ENCODE measurements at regions not wholly inside any gene's neighbourhood (a gene's known extent, or its start where the extent isn't known, plus 50 kb on each side); places are given as distances from the start of the nearest gene placed in this dataset.

DNA sequence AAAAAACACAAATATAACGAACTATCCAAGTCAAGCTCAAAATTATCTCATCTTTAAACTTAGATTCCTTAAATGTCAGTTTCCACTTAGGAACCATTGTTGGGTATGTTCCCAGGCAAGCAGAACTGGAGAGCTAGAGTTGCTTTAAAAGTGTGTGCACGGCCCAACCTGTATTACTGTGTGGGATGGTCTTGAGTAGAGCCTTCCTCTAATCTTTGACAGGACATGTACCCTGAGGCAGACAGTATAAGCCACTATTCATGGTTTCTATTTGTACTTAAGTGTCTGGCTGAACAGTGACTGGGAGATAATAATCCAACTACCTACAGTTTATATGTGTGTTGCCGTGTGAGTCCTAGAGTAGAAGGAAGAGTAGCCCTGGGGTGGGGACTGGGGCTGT, 239.7 kb downstream of the GPD2 start:
- Histone ChIP-seq H3K27me3 (no peaks in the 10 kb centered on the region), H3K9me3 (no peaks in the 10 kb centered on the region), H3K4me3 (no peak overlapping the region), H3K36me3 (no peaks in the 10 kb centered on the region), H3K4me1 (no peaks in the 10 kb centered on the region), H3K27ac (no peak overlapping the region)
- no peak for DNase-seq
- 70 to 74% methylated on average over 3 of the region's 3 CpGs for WGBS, 2 donors
- ATAC-seq (ENCODE audit: low FRiP score in 2 of 2) = no peak
- TF ChIP-seq POLR2AphosphoS5 (IDR thresholded peaks at IDR 0.05) = no peak
- TF ChIP-seq EP300 (IDR thresholded peaks at IDR 0.05) = no peak

DNA sequence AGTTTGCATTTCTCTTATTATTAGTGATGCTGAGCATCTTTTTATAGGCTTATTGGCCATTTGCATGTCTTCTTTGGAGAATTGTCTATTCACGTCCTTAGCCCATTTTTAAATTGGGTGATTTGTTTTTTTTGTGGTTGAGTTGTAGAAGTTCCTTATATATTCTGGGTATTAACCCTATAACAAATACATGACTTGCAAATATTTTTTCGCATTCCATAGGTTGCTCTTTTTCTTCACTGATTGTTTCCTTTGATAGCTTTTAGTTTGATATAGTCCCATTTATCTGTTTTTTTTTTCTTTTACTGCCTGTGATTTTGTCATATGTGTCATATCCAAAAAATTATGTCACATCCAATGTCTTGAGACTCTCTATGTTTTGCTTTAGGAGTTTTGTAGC, 243.6 kb downstream of the GPD2 start:
- WGBS, 2 donors = 91 to 98% methylated on average over 2 of the region's 2 CpGs
- Histone ChIP-seq H3K27ac (no peak overlapping the region), H3K27me3 (no peaks in the 10 kb centered on the region), H3K4me1 (no peaks in the 10 kb centered on the region), H3K9me3 (no peaks in the 10 kb centered on the region), H3K4me3 (no peak overlapping the region), H3K36me3 (no peaks in the 10 kb centered on the region)
- ATAC-seq (ENCODE audit: low FRiP score in 2 of 2) (no peak), DNase-seq (no peak)
- TF ChIP-seq POLR2AphosphoS5 (IDR thresholded peaks at IDR 0.05) (no peak), POLR2A (IDR thresholded peaks at IDR 0.05) (no peak)
- TF ChIP-seq, protein P1, sequence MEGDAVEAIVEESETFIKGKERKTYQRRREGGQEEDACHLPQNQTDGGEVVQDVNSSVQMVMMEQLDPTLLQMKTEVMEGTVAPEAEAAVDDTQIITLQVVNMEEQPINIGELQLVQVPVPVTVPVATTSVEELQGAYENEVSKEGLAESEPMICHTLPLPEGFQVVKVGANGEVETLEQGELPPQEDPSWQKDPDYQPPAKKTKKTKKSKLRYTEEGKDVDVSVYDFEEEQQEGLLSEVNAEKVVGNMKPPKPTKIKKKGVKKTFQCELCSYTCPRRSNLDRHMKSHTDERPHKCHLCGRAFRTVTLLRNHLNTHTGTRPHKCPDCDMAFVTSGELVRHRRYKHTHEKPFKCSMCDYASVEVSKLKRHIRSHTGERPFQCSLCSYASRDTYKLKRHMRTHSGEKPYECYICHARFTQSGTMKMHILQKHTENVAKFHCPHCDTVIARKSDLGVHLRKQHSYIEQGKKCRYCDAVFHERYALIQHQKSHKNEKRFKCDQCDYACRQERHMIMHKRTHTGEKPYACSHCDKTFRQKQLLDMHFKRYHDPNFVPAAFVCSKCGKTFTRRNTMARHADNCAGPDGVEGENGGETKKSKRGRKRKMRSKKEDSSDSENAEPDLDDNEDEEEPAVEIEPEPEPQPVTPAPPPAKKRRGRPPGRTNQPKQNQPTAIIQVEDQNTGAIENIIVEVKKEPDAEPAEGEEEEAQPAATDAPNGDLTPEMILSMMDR (IDR thresholded peaks at IDR 0.05) = no peak

DNA sequence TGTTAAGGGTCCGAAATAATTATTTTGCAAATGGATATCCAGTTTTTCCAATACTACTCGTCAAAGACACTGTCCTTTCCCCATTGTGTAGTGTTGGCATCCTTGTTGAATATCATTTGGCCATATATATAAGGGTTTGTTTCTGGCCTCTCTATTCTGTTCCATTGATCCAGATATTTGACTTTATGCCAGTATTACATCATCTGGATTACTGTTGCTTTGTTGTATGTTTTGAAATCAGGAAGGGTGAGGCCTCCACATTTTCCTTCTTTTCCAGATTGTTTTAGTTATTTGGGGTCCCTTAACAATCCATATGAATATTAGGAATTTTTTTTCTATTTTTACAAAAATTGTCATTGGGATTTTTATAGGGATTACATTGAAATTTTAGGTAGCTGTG, 244.1 kb downstream of the GPD2 start:
- no peaks in the 10 kb centered on the region for H3K27me3 ChIP-seq
- DNase-seq (no peak), ATAC-seq (ENCODE audit: low FRiP score in 2 of 2) (no peak)
- H3K9me3 ChIP-seq = no peaks in the 10 kb centered on the region
- H3K4me1 ChIP-seq = no peaks in the 10 kb centered on the region
- 91 to 92% methylated on average over 2 of the region's 2 CpGs for WGBS, 2 donors
- no peaks in the 10 kb centered on the region for H3K36me3 ChIP-seq
- no peak overlapping the region for H3K27ac ChIP-seq
- no peak overlapping the region for H3K4me3 ChIP-seq
- TF ChIP-seq POLR2A (IDR thresholded peaks at IDR 0.05) = no peak
- TF ChIP-seq, protein P1 (IDR thresholded peaks at IDR 0.05) = no peak
- TF ChIP-seq EP300 (IDR thresholded peaks at IDR 0.05) = no peak
- TF ChIP-seq POLR2AphosphoS5 (IDR thresholded peaks at IDR 0.05) = no peak

DNA sequence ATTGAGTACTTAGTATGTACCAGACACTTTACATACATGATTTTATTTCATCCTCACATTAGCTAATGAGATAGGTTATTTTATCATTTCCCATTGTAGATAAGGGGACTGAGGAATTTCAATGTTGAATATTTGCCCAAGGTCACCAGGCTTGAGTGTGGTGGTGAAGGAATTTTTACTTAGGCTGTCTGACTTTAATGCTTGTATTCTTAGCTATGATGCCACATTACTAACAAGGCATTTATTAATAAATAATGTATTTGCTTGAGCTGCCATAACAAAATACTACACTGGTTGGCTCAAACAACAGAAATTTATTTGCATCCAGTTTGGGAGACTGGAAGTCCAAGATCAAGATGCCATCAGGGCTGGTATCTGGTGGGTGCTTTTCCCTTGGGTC, 250.9 kb downstream of the GPD2 start:
- ATAC-seq (ENCODE audit: low FRiP score in 2 of 2) = no peak
- TF ChIP-seq, protein P1 (IDR thresholded peaks at IDR 0.05) = no peak
- TF ChIP-seq POLR2A (IDR thresholded peaks at IDR 0.05) (no peak), EP300 (IDR thresholded peaks at IDR 0.05) (no peak), POLR2AphosphoS5 (IDR thresholded peaks at IDR 0.05) (no peak)

DNA sequence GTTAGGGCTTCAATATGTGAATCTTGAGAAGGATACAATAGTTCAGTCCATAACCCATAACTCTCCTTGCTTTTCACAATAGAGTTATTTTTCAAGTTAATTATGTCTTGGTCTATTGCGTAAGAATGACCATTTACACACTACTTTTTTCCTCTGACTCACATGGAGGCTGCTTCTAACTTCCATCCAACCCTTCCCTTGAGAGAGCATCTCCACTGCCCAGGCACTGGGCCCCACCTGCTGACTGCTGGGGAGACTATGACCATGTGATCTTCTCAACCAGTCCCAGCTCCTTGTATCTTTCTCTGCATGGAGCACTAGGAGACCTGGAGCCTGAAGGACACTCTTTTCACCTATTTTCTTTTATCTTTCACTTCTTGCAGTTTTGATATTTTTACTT, 251.5 kb downstream of the GPD2 start:
- TF ChIP-seq POLR2AphosphoS5 (IDR thresholded peaks at IDR 0.05) (no peak), EP300 (IDR thresholded peaks at IDR 0.05) (no peak), POLR2A (IDR thresholded peaks at IDR 0.05) (no peak)
- TF ChIP-seq, protein P1 (IDR thresholded peaks at IDR 0.05) = no peak
- no peak for DNase-seq
- Histone ChIP-seq H3K4me1 (no peaks in the 10 kb centered on the region), H3K27ac (no peak overlapping the region), H3K9me3 (peaks cover 0 to 3% (median 0%) of the 10 kb centered on the region in 4 donors), H3K4me3 (no peak overlapping the region), H3K36me3 (no peaks in the 10 kb centered on the region), H3K27me3 (no peaks in the 10 kb centered on the region)
- 95 to 100% methylated on average over 1 of the region's 1 CpG for WGBS, 2 donors
- no peak for ATAC-seq (ENCODE audit: low FRiP score in 2 of 2)

More for the DNA sequence above, 250.9 kb downstream of the GPD2 start:
- Histone ChIP-seq H3K27me3 (no peaks in the 10 kb centered on the region), H3K4me1 (no peaks in the 10 kb centered on the region), H3K36me3 (no peaks in the 10 kb centered on the region), H3K4me3 (no peak overlapping the region), H3K27ac (no peak overlapping the region), H3K9me3 (peaks cover 0 to 3% (median 0%) of the 10 kb centered on the region in 4 donors)
- DNase-seq = no peak
